ENCODE measurements at regions not wholly inside any gene's neighbourhood (a gene's known extent, or its start where the extent isn't known, plus 50 kb on each side); places are given as distances from the start of the nearest gene placed in this dataset.

DNA sequence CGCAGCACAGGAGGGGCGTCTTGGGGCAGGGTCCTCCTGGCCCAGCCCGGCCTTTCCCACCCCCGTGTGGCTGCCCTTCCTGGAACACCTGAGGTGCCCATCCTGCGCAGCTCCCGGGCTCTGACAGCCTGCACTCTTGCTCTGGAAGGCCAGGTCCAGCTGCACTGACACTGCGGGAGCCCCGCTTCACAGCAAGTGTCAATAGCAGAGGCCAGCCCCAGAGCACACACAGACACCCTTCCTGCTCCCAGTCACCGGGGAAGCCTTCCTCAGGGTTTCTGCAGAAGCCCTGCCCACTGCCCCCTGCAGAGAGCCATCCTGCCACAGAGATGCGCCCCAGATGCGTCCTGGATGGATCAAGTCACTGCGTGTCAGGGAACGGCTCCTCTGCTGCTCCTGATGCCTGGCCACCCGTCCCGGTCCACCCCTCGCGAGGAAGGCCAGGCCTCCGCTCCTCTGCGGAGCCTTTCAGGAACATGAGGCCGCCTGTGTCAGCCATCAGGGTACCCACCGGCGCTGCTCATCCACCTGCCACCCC lies 519.2 kb upstream of the MYT1L start:
- TF ChIP-seq POLR2A (IDR thresholded peaks at IDR 0.05), result no peak
- no peak for TF ChIP-seq CTCF (IDR thresholded peaks at IDR 0.05 in 4 of 5, conservative IDR thresholded peaks at IDR 0.05 in 1 of 5)

Measured in gastrocnemius medialis (tissue), 4 donors.